ENCODE measurements at regions not wholly inside any gene's neighbourhood (a gene's known extent, or its start where the extent isn't known, plus 50 kb on each side); places are given as distances from the start of the nearest gene placed in this dataset.
"Not testable (repeated sequence)": the region's sequence is repeated elsewhere in the genome, so short reads cannot be mapped to it uniquely, and the experiment has no call there.

DNA sequence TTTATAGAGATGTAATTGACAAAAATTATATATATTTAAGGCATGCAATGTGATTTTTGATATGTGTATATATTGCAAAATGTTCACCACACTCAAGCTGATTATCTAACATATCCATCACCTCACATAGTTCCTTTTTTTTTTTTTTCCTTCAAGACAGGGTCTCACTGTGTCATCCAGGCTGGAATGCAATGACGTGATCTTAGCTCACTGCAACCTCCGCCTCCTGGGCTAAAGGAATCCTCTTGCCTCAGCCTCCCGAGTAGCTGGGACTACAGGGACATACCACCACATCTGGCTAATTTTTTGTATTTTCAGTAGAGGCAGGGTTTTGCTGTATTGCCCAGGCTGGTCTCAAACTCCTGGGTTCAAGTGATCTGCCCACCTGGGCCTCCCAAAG, 65.1 kb upstream of the SLC35C1 start:
- Mint-ChIP-seq H3K36me3 (ENCODE audit: insufficient read depth) (peaks cover 1% of the 10 kb centered on the region), H3K4me3 (ENCODE audit: low read depth) (no peak overlapping the region), H3K27me3 (peaks cover 10% of the 10 kb centered on the region), H3K4me1 (ENCODE audit: low read depth) (peaks cover 4% of the 10 kb centered on the region), H3K9me3 (ENCODE audit: low read depth) (peaks cover 7% of the 10 kb centered on the region), H3K27ac (no peak overlapping the region)
- TF ChIP-seq, protein P1, sequence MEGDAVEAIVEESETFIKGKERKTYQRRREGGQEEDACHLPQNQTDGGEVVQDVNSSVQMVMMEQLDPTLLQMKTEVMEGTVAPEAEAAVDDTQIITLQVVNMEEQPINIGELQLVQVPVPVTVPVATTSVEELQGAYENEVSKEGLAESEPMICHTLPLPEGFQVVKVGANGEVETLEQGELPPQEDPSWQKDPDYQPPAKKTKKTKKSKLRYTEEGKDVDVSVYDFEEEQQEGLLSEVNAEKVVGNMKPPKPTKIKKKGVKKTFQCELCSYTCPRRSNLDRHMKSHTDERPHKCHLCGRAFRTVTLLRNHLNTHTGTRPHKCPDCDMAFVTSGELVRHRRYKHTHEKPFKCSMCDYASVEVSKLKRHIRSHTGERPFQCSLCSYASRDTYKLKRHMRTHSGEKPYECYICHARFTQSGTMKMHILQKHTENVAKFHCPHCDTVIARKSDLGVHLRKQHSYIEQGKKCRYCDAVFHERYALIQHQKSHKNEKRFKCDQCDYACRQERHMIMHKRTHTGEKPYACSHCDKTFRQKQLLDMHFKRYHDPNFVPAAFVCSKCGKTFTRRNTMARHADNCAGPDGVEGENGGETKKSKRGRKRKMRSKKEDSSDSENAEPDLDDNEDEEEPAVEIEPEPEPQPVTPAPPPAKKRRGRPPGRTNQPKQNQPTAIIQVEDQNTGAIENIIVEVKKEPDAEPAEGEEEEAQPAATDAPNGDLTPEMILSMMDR (IDR thresholded peaks at IDR 0.05; ENCODE audit: unreplicated experiment), result no peak
- no peak for DNase-seq (ENCODE audit: low spot score, unreplicated experiment)

- not testable (repeated sequence) for H3K27ac Mint-ChIP-seq; H3K27me3 Mint-ChIP-seq; DNase-seq (ENCODE audit: low spot score, unreplicated experiment); H3K9me3 Mint-ChIP-seq (ENCODE audit: low read depth); H3K36me3 Mint-ChIP-seq (ENCODE audit: insufficient read depth); H3K4me1 Mint-ChIP-seq (ENCODE audit: low read depth); H3K4me3 Mint-ChIP-seq (ENCODE audit: low read depth)
Measured at GRCh38 chr11:45739071-45739470, 65.9 kb upstream of the SLC35C1 start.

DNA sequence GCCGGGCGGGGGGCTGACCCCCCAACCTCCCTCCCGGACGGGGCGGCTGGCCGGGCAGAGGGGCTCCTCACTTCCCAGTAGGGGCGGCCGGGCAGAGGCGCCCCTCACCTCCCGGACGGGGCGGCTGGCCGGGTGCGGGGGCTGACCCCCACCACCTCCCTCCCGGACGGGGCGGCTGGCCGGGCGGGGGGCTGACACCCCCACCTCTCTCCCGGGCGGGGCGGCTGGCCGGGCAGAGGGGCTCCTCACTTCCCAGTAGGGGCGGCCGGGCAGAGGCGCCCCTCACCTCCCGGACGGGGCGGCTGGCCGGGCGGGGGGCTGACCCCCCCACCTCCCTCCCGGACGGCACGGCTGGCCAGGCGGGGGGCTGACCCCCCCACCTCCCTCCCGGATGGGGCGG, 66.8 kb upstream of the SLC35C1 start:
- not testable (repeated sequence) for H3K27me3 Mint-ChIP-seq; H3K9me3 Mint-ChIP-seq (ENCODE audit: low read depth); H3K4me3 Mint-ChIP-seq (ENCODE audit: low read depth); H3K27ac Mint-ChIP-seq; H3K36me3 Mint-ChIP-seq (ENCODE audit: insufficient read depth); DNase-seq (ENCODE audit: low spot score, unreplicated experiment); H3K4me1 Mint-ChIP-seq (ENCODE audit: low read depth)

- DNase-seq (ENCODE audit: low spot score, unreplicated experiment), result no peak
- Mint-ChIP-seq H3K27me3 (no peaks in the 10 kb centered on the region), H3K4me3 (ENCODE audit: low read depth) (no peak overlapping the region), H3K4me1 (ENCODE audit: low read depth) (peaks cover 4% of the 10 kb centered on the region), H3K36me3 (ENCODE audit: insufficient read depth) (peaks cover 1% of the 10 kb centered on the region), H3K27ac (no peak overlapping the region), H3K9me3 (ENCODE audit: low read depth) (peaks cover 7% of the 10 kb centered on the region)
- TF ChIP-seq, protein P1 (IDR thresholded peaks at IDR 0.05; ENCODE audit: unreplicated experiment), result no peak
Measured at GRCh38 chr11:45737056-45737455, 67.9 kb upstream of the SLC35C1 start.

DNA sequence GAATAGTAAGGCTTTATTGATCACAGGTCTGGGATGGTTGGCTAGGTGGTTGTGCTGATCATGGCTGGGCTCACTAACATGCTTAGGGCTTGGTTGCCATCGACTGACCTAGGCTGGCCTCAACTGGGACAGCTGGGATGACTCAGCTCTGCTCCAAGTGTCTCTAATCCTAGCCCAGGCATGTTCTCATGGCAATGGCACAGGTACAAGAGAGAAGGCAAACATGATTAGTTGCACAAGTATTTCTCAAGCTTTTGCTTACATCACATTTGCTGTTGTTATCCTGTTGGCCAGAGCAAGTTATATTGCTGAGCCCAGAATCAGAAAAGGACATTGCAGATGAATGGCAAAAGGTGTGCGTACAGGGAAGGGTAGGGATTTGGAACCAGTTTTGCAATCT, 68.5 kb upstream of the SLC35C1 start:
- DNase-seq (ENCODE audit: low spot score, unreplicated experiment), result no peak
- no peak overlapping the region for H3K27ac Mint-ChIP-seq
- H3K4me1 Mint-ChIP-seq (ENCODE audit: low read depth), result peaks cover 4% of the 10 kb centered on the region
- H3K27me3 Mint-ChIP-seq, result no peaks in the 10 kb centered on the region
- TF ChIP-seq, protein P1 (IDR thresholded peaks at IDR 0.05; ENCODE audit: unreplicated experiment), result no peak
- no peak overlapping the region for H3K4me3 Mint-ChIP-seq (ENCODE audit: low read depth)
- peaks cover 1% of the 10 kb centered on the region for H3K36me3 Mint-ChIP-seq (ENCODE audit: insufficient read depth)
- H3K9me3 Mint-ChIP-seq (ENCODE audit: low read depth), result peaks cover 7% of the 10 kb centered on the region

DNA sequence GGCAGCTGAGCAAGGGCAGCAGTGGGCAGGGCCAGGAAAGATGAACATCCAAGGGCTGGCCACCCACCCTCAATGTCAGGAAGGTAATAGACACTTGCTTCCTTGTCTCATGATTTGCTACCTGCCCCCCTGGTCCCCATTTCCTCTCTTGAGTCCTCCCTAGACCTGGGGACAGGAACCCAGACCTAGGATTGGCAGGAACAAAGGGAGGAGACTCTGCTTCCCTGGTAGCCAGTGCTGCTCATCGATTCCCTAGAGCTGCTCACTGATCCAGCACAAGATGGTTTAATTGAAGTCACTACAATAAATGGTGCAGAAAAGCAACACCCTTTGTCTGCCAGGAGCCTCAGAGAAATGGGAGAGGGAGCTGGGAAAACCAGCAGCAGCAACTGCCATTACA, 67.8 kb upstream of the CHST1 start:
- peaks cover 5% of the 10 kb centered on the region for H3K9me3 Mint-ChIP-seq (ENCODE audit: low read depth)
- no peak for DNase-seq (ENCODE audit: low spot score, unreplicated experiment)
- H3K4me3 Mint-ChIP-seq (ENCODE audit: low read depth), result no peak overlapping the region
- H3K27me3 Mint-ChIP-seq, result peaks cover under 1% of the 10 kb centered on the region
- H3K36me3 Mint-ChIP-seq (ENCODE audit: insufficient read depth), result no peaks in the 10 kb centered on the region
- H3K4me1 Mint-ChIP-seq (ENCODE audit: low read depth), result no peaks in the 10 kb centered on the region
- TF ChIP-seq, protein P1 (IDR thresholded peaks at IDR 0.05; ENCODE audit: unreplicated experiment), result no peak
- no peak overlapping the region for H3K27ac Mint-ChIP-seq

Measured in progenitor cell of endocrine pancreas (in vitro differentiated cells).